H9 (cell line): ENCODE measurements at regions not wholly inside any gene's neighbourhood (a gene's known extent, or its start where the extent isn't known, plus 50 kb on each side); places are given as distances from the start of the nearest gene placed in this dataset.

Experiments used
- DNase-seq: peaks from one replicate; pipeline ENCODE4 v3.0.0-alpha.2; 2017
- H2AFZ ChIP-seq: one replicate; pipeline ENCODE4 v1.6.1; 2013; ENCODE audit warnings: mild to moderate bottlenecking, low read length, control low read depth, moderate library complexity
- H2AK5ac ChIP-seq: 2 replicates; pipeline ENCODE4 v1.6.1; 2013; ENCODE audit warnings: low read length, control low read depth, mixed read lengths; ENCODE audit not compliant: insufficient read length
- H2BK120ac ChIP-seq: one replicate; pipeline ENCODE4 v1.6.1; 2013; ENCODE audit warnings: low read depth, mild to moderate bottlenecking, low read length, control low read depth, inconsistent platforms; ENCODE audit not compliant: poor library complexity, severe bottlenecking
- H2BK12ac ChIP-seq: 2 replicates; pipeline ENCODE4 v1.6.1; 2013; ENCODE audit warnings: low read length, control low read depth, mixed read lengths, low read depth; ENCODE audit not compliant: insufficient read length
- H2BK15ac ChIP-seq: 2 replicates; pipeline ENCODE4 v1.6.1; 2013; ENCODE audit warnings: low read depth, low read length, control low read depth
- H2BK20ac ChIP-seq: one replicate; pipeline ENCODE4 v1.6.1; 2013; ENCODE audit warnings: low read depth, mild to moderate bottlenecking, low read length, control low read depth, inconsistent platforms; ENCODE audit not compliant: poor library complexity, severe bottlenecking
- H2BK5ac ChIP-seq: 2 replicates; pipeline ENCODE4 v1.6.1; 2013; ENCODE audit warnings: low read length, control low read depth, mixed read lengths; ENCODE audit not compliant: insufficient read length
- H3K14ac ChIP-seq: 2 replicates; pipeline ENCODE4 v1.6.1; 2013; ENCODE audit warnings: low read length, control low read depth; ENCODE audit not compliant: insufficient read depth
- H3K18ac ChIP-seq: 2 replicates; pipeline ENCODE4 v1.6.1; 2013; ENCODE audit warnings: low read depth, mild to moderate bottlenecking, mixed read lengths, low read length, control low read depth; ENCODE audit not compliant: insufficient read length
- H3K23ac ChIP-seq: 2 replicates; pipeline ENCODE4 v1.6.1; 2013; ENCODE audit warnings: low read length, control low read depth, mixed read lengths, low read depth; ENCODE audit not compliant: insufficient read length
- H3K23me2 ChIP-seq: 2 replicates; pipeline ENCODE4 v1.6.1; 2013; ENCODE audit warnings: low read depth, mild to moderate bottlenecking, mixed read lengths, low read length, control low read depth; ENCODE audit not compliant: insufficient read length, poor library complexity, severe bottlenecking
- H3K27ac ChIP-seq: 2 replicates; pipeline ENCODE4 v1.5.1; 2013; ENCODE audit warnings: low read length, control low read depth, mixed read lengths, low read depth; ENCODE audit not compliant: insufficient read length
- H3K27me3 ChIP-seq: 2 replicates; pipeline ENCODE4 v1.6.1; 2013; ENCODE audit warnings: low read length, control low read depth, inconsistent platforms; ENCODE audit not compliant: insufficient read depth
- H3K4ac ChIP-seq: 2 replicates; pipeline ENCODE4 v1.6.1; 2013; ENCODE audit warnings: low read depth, mild to moderate bottlenecking, control low read depth, inconsistent platforms, low read length, moderate library complexity
- H3K4me1 ChIP-seq: 2 replicates; pipeline ENCODE4 v1.6.1; 2013; ENCODE audit warnings: low read length, control low read depth, inconsistent platforms; ENCODE audit not compliant: insufficient read depth
- H3K4me2 ChIP-seq: 2 replicates; pipeline ENCODE4 v1.6.1; 2013; ENCODE audit warnings: low read length, control low read depth, mixed read lengths; ENCODE audit not compliant: insufficient read length, insufficient read depth
- H3K56ac ChIP-seq: 2 replicates; pipeline ENCODE4 v1.6.1; 2013; ENCODE audit warnings: low read depth, mild to moderate bottlenecking, mixed read lengths, low read length, control low read depth; ENCODE audit not compliant: insufficient read length
- H3K79me1 ChIP-seq: 2 replicates; pipeline ENCODE4 v1.6.1; 2013; ENCODE audit warnings: low read depth, mild to moderate bottlenecking, moderate library complexity, low read length, control low read depth, inconsistent platforms; ENCODE audit not compliant: insufficient read depth, poor library complexity, severe bottlenecking
- H3K79me2 ChIP-seq: 2 replicates; pipeline ENCODE4 v1.6.1; 2013; ENCODE audit warnings: low read length, control low read depth, inconsistent platforms; ENCODE audit not compliant: insufficient read depth
- H3K9ac ChIP-seq: 2 replicates; pipeline ENCODE4 v1.6.1; 2013; ENCODE audit warnings: low read length, control low read depth, mixed read lengths; ENCODE audit not compliant: insufficient read length; ENCODE audit errors: extremely low read depth
- H3K9me3 ChIP-seq: one replicate; pipeline ENCODE4 v1.6.1; 2013; ENCODE audit warnings: low read depth, low read length, inconsistent platforms; ENCODE audit not compliant: control insufficient read depth
- H3T11ph ChIP-seq: one replicate; pipeline ENCODE4 v1.6.1; 2013; ENCODE audit warnings: mild to moderate bottlenecking, low read length, control low read depth, inconsistent platforms
- H4K20me1 ChIP-seq: one replicate; pipeline ENCODE4 v1.6.1; 2013; ENCODE audit not compliant: control insufficient read depth, insufficient read length, insufficient read depth
- H4K5ac ChIP-seq: 2 replicates; pipeline ENCODE4 v1.6.1; 2013; ENCODE audit warnings: low read depth, mild to moderate bottlenecking, mixed read lengths, low read length, control low read depth; ENCODE audit not compliant: insufficient read length
- H4K8ac ChIP-seq: replicated peaks from 2 replicates; pipeline ENCODE4 v1.6.1; 2013; ENCODE audit warnings: low read length, control low read depth, mixed read lengths, low read depth; ENCODE audit not compliant: insufficient read length
- H4K91ac ChIP-seq: 2 replicates; pipeline ENCODE4 v1.6.1; 2013; ENCODE audit warnings: low read depth, mild to moderate bottlenecking, moderate library complexity, mixed read lengths, low read length, control low read depth; ENCODE audit not compliant: insufficient read length
- H3K27ac Mint-ChIP-seq, 3 experiments: 2 replicates in 2 of 3; 3 replicates in 1 of 3; pipeline ENCODE4 v1.8.0; 2020 to 2021; ENCODE audit warnings: mixed read lengths in 3 of 3, mild to moderate bottlenecking in 1 of 3, moderate library complexity in 1 of 3
- H3K27me3 Mint-ChIP-seq: 2 replicates; pipeline ENCODE4 v1.8.0; 2021; ENCODE audit warnings: low read depth, mild to moderate bottlenecking, moderate library complexity, mixed read lengths
- H3K36me3 Mint-ChIP-seq, 3 experiments: 2 replicates in 2 of 3; 3 replicates in 1 of 3; pipeline ENCODE4 v1.8.0; 2020 to 2021; ENCODE audit warnings: low read depth in 3 of 3, mixed read lengths in 3 of 3; ENCODE audit not compliant: insufficient read depth in 1 of 3
- H3K4me1 Mint-ChIP-seq, 2 experiments: 2 replicates each; pipeline ENCODE4 v1.8.0; 2020; ENCODE audit warnings: mixed read lengths in 2 of 2
- H3K4me3 Mint-ChIP-seq, 2 experiments: 2 replicates in 1 of 2; 3 replicates in 1 of 2; pipeline ENCODE4 v1.8.0; 2020 to 2021; ENCODE audit warnings: mild to moderate bottlenecking in 2 of 2, mixed read lengths in 2 of 2, moderate library complexity in 1 of 2
- H3K9me3 Mint-ChIP-seq, 2 experiments: 2 replicates in 1 of 2; 3 replicates in 1 of 2; pipeline ENCODE4 v1.8.0; 2020; ENCODE audit warnings: mild to moderate bottlenecking in 2 of 2, mixed read lengths in 2 of 2, moderate library complexity in 1 of 2
- CTCF ChIP-seq: fragments of 200-600 bp; sonication (generic); conservative IDR thresholded peaks from 3 replicates; pipeline ENCODE4 v1.8.0; 2021; ENCODE audit warnings: antibody characterized with exemption, mild to moderate bottlenecking
- WGBS: extraction: QIAGEN DNeasy Blood & Tissue Kit; methylation state at CpG from one replicate; pipeline ENCODE4 v1.1.7; 2013; ENCODE audit warnings: missing lambda C conversion rate, low lambda C conversion rate, mixed read lengths; ENCODE audit not compliant: insufficient read length; ENCODE audit errors: extremely low coverage; 5-methylcytosine and 5-hydroxymethylcytosine counted together

- H3K4me2 ChIP-seq: no peak overlapping the region
These were observed 66.9 kb upstream of the ATF7IP2 start for GRCh38 chr16:10318798-10319500.

More at GRCh38 chr16:10318798-10319500, 66.9 kb upstream of the ATF7IP2 start:
- H3K9me3 Mint-ChIP-seq: no peaks in the 10 kb centered on the region
- peaks cover 2 to 4% of the 10 kb centered on the region in 2 experiments; a peak in 2 of 4 replicates for H3K4me1 Mint-ChIP-seq
- H2BK12ac ChIP-seq: no peak overlapping the region
- H3K79me1 ChIP-seq: no peaks in the 10 kb centered on the region
- H3K23me2 ChIP-seq: no peaks in the 10 kb centered on the region
- no peak overlapping the region for H3K14ac ChIP-seq
- no peak overlapping the region for H2AK5ac ChIP-seq
- no peaks in the 10 kb centered on the region for H3K9me3 ChIP-seq
- no peak overlapping the region for H3K4ac ChIP-seq
- H3K79me2 ChIP-seq: no peaks in the 10 kb centered on the region
- no peaks in the 10 kb centered on the region for H3K27me3 ChIP-seq
- H3K56ac ChIP-seq: no peak overlapping the region
- H3K4me3 Mint-ChIP-seq: no peak overlapping the region
- no peak overlapping the region for H3K23ac ChIP-seq
- H3K27me3 Mint-ChIP-seq: no peaks in the 10 kb centered on the region
- no peak overlapping the region for H3K27ac ChIP-seq
- no peaks in the 10 kb centered on the region for H3K4me1 ChIP-seq
- H2BK5ac ChIP-seq: no peak overlapping the region
- no peak overlapping the region for H2BK20ac ChIP-seq
- H3K36me3 Mint-ChIP-seq: no peaks in the 10 kb centered on the region; a peak in 1 of 7 replicates
- H4K8ac ChIP-seq: no peak overlapping the region
- no peak for DNase-seq
- WGBS: no CpG with 5 or more reads among the region's 11 CpGs
- H2BK15ac ChIP-seq: no peak overlapping the region
- TF ChIP-seq CTCF: no peak
- H3K27ac Mint-ChIP-seq: peak overlapping the region in 1 of 3 experiments; percentile 4; a peak in 1 of 7 replicates
- no peaks in the 10 kb centered on the region for H4K20me1 ChIP-seq
- no peak overlapping the region for H3T11ph ChIP-seq
- no peak overlapping the region for H2AFZ ChIP-seq
- no peak overlapping the region for H2BK120ac ChIP-seq
- H4K91ac ChIP-seq: no peak overlapping the region
- H4K5ac ChIP-seq: no peak overlapping the region
- H3K18ac ChIP-seq: no peak overlapping the region
- no peak overlapping the region for H3K9ac ChIP-seq
